HL-60 (cell line): ENCODE measurements at regions not wholly inside any gene's neighbourhood (a gene's known extent, or its start where the extent isn't known, plus 50 kb on each side); places are given as distances from the start of the nearest gene placed in this dataset.
A peak's percentile ranks its signal among the peaks of the same experiment; 100 is the strongest.

Experiments used
- GABPA ChIP-seq: IDR thresholded peaks from 2 replicates; pipeline ENCODE4 v1.6.1; 2012; ENCODE audit warnings: low read depth
- POLR2AphosphoS5 ChIP-seq: IDR thresholded peaks from 2 replicates; pipeline ENCODE4 v1.6.1; 2012; ENCODE audit warnings: low read depth
- SPI1 ChIP-seq: IDR thresholded peaks from 2 replicates; pipeline ENCODE4 v1.6.1; 2012; ENCODE audit warnings: low read depth, mild to moderate bottlenecking, borderline replicate concordance
- TF ChIP-seq, protein P1 (sequence below): IDR thresholded peaks from one replicate; pipeline ENCODE4 v1.5.1; 2011; ENCODE audit warnings: low read length, control low read depth, inconsistent platforms; ENCODE audit not compliant: insufficient read depth

DNA sequence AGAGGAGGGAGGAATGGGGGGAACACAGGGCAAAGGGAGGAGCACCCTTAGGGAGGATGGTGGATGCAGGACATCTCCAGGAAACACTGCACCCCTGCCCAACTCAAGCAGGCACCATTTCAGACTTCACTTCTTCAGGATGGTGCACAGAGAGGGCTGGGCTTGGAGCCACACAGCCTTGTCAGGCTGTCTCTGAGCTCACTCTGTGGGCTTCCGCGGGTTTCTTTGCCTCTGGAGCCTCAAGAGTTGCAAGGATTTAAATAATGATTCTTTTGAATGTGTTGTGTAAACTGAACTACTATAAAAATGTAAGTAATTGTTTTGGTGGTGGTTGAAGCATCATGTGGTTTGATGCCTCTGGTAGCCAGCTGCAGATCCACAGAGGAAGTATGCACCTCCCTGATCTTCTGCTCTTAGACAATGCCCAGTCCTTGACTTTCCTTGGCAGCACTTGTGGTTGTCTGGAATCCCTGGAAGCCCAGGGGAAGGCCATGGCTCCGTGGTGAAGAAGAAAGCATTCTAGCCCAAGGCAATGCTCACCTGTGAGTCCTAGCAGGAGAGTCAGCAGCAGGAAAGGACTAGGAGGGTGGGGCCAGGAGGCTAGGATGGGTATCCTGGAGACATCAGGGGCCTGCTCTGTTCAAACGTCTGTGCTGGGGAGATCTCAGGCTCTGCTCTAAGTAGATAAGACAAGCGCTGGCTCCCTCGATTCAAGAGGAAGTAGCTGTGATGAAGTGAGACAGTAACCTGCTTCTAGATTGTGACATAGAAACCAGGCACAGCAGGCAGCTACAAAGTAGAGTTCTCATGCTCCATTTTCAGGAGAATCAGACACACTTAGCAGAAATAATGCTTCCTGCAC is 50.2 kb upstream of the SIRPG start:
- TF ChIP-seq, protein P1, sequence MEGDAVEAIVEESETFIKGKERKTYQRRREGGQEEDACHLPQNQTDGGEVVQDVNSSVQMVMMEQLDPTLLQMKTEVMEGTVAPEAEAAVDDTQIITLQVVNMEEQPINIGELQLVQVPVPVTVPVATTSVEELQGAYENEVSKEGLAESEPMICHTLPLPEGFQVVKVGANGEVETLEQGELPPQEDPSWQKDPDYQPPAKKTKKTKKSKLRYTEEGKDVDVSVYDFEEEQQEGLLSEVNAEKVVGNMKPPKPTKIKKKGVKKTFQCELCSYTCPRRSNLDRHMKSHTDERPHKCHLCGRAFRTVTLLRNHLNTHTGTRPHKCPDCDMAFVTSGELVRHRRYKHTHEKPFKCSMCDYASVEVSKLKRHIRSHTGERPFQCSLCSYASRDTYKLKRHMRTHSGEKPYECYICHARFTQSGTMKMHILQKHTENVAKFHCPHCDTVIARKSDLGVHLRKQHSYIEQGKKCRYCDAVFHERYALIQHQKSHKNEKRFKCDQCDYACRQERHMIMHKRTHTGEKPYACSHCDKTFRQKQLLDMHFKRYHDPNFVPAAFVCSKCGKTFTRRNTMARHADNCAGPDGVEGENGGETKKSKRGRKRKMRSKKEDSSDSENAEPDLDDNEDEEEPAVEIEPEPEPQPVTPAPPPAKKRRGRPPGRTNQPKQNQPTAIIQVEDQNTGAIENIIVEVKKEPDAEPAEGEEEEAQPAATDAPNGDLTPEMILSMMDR = no peak
- TF ChIP-seq POLR2AphosphoS5 (no peak), SPI1 (peak; percentile 50; the same call in 1 of the 2 replicates), GABPA (no peak)
